DMS 273 (cell line): ENCODE measurements at regions not wholly inside any gene's neighbourhood (a gene's known extent, or its start where the extent isn't known, plus 50 kb on each side); places are given as distances from the start of the nearest gene placed in this dataset.
"Not testable (repeated sequence)": the region's sequence is repeated elsewhere in the genome, so short reads cannot be mapped to it uniquely, and the experiment has no call there.

ENCODE experiments used
- DNase-seq: peaks from one replicate; lab custom pipeline; 2025; ENCODE audit not compliant: unreplicated experiment; lab: John Stamatoyannopoulos, UW

DNA sequence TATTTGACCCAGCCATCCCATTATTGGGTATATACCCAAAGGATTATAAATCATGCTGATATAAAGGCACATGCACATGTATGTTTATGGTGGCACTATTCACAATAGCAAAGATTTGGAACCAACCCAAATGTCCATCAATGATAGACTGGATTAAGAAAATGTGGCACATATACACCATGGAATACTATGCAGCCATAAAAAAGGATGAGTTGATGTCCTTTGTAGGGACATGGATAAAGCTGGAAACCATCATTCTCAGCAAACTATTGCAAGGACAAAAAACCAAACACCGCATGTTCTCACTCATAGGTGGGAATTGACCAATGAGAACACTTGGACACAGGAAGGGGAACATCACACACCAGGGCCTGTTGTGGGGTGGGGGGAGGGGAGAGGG, 147.3 kb upstream of the STK26 start:
- DNase-seq, result not testable (repeated sequence)

DNA sequence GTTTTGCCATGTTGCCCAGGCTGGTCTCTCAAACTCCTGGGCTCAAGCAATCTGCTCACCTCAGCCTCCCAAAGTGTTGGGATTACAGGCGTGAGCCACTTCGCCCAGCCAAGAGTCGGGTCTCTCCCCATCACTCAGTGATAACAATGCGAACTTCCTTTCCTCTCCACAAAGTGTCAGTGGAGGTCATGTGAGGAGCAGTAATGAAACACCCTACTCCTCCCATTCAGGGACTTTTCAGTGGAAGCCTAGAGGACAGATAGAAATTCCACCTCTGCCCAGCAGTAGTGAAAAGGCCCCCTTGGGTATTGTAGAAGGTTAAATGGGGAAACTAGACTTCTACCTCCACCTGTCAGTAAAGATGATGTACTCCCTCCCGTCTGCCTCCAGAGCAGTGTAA, 141.9 kb upstream of the STK26 start:
- no peak for DNase-seq

DNA sequence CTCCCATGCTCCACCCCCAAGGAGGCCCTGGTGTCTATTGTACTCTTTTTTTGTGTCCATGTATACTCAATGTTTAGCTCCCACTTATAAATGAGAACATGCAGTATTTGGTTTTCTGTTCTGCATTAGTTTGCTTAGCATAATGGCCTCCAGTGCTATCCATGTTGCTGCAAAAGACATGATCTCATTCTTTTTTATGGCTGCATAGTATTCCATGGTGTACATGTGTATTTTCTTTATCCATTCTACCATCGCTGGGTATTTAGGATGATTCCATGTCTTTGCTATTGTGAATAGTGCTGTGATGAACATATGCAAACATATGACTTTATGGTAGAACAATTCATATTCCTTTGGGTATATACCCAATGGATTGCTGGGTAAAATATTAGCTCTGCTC, 138.1 kb upstream of the STK26 start:
- not testable (repeated sequence) for DNase-seq

DNA sequence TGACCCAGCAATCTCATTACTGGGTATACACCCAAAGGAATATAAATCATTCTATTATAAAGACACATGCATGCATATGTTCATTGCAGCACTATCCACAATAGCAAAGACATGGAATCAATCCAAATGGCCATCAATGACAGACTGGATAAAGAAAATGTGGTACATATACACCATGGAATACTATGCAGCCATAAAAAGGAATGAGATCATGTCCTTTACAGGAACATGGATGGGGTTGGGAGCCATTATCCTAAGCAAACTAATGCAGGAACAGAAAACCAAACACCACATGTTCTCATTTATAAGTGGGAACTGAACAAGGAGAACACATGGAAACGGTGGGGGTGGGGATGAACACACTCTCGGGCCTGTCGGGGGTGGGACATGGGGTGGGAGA, 129.2 kb upstream of the STK26 start:
- DNase-seq, result not testable (repeated sequence)

DNA sequence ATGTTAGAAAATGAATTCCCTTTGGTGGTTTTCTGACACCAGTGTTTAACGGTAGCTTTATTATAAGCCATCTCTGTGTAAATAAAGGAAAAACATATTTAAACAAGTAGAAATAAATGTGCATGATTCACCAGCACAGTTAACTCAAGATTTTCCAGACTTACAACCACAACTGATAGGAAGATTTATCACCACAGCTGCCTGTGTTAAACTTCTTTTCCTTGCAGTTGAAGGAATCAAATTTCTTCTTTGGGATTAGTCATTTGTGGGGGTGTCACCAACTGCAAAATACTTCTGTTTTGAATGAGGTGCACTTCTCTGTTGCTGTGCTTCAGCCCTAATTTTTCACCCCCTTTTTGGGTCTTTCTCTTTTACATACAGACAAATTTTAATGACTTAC, 128.1 kb upstream of the STK26 start:
- peak; percentile 32 for DNase-seq

DNA sequence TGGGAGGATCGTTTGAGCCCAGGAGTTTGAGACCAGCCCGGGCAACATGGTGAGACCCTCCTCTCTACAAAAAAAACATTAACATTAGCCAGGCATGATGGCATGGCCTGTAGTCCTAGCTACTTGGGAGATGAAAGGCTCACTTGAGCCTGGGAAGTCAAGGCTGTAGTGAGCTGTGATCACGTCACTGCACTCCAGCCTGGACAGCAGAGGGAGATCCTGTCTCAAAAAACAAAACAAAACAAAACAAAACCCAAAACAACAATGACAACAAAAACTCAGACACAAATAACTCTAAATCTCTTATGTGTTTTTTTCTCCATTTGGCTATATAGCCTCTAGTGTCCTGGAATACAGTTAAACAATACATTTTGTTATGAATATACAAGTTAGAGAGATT, 127.3 kb upstream of the STK26 start:
- DNase-seq, result no peak

DNA sequence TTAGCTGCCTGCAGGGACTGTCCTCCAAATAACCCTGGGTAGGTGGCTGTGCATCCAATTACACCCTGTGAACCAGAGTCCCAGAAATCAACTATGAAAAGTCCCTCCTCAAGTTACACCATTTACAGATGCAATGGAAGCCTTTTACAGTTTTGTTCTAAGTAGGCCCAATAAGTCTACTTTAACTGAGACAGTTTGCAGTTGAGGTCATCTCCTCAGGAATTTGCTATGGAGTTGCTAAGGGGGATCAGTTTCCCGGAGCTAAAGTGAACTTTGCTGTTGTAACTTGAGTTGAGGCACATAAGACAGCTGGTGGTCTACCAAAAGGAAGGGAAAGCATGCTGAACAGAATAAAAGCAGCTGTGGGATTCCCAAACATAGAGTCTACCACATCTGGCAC, 121.6 kb upstream of the STK26 start:
- DNase-seq, result peak; percentile 63

DNA sequence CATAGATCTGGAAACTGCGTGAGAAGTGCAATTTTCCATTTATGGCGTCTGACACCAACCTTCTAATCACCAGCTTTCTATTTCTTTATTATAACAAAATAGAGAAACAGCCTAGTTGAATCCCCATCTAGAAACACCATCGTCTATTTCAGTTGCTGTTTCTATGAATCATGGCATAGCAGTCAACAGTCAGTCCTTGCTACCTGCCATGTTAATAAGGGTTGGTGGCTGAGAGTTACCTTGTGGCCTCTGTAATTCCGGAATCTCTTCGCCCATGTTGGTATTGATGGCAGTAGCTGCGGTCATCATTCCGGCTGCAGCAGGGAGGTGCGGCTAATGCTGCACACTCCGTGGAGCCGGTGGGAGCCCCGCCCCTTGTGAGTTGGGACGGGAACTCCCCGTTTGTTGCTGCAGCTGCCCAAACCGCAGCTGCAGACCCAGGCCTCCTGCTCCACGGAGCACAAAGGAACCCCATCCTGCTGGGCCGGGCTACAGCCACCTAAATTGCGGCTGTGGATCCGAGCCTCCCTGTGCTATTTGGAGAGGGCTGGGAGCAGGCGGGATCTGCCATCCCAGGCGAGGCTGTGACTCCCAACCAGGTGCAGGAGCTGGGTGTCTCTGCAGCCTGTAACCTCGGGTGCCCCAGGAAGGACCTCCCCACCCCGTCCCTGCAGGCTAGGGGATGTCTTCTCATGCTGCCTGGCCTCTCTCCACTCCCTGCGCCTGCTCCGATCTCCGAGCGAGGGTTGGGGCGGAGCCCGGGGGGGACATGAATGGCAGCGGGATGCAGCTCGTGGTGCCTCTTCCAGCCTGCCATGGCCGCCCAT, 115.4 kb upstream of the STK26 start:
- DNase-seq, result no peak

DNA sequence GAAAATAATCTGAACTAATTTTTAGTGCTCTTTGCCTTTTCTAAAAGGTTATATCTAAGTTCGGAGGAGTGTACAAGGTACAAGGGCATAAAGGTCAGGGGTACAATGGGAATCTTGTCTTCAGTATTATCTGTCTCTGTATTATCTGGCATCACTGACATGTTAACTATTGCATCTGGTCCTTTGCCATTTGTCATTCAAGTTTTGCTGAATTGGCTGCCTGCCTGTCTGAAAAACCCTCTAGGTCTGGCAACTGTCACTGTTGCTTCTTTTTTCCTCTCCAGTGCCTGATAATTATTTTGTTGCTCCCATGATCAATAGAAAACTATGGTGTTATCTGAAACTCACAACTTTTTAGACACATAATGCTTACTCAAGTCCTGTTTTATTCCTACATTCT, 112.5 kb upstream of the STK26 start:
- DNase-seq, result peak; percentile 21

DNA sequence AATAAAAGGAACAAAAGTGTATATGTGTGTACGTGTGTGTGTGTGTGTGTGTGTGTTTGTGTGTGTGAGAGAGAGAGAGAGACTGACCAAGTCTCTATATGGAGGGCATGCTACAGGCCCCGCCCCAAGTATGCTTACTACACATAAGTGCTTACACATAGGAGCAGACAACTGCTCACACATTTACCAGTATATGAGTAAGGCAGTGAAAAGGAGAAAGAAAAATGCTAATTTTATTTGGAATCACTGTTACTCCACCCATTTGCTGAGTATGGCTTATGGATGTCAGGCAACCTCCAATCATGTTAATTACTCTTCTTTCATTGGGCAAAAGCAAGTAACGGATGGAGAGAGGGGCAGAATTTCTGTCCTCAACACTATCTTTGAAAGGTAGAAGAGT, 107.6 kb upstream of the STK26 start:
- DNase-seq, result no peak

DNA sequence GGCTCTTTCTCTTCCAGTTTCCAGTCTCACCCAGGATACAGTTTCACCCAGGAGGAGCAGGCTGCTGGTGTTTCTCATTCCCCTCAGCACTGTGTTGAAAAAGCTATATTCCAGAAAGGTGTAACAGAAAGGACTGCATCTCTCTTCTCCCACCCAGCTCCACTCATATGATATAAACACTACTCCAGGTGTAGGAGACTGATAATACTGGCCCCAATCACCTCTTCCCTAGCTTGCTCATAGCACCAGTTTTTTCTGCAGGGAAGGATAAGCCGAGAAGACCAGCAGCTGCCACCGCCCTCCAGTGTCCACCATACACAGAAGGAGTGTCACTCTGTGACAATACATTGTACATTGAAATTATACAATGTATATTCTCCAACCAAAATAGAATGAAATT, 105.5 kb upstream of the STK26 start:
- DNase-seq, result no peak

DNA sequence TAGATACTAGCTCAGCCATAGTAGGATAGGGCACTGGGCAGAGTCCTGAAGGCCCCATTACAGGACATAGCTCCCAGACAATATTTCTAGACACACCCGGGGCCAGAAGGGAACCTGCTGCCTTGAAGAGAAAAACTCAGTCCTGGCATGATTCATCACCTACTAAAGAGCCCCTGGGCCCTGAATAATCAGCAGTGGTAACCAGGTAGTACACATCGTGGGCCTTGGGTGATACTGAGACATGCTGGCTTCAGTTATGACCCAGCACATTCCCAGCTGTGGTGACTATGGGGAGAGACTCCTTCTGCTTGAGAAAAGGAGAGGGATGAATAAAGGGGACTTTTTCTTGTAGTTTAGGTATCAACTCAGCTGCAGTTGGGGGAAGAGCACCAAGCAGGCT, 104.3 kb upstream of the STK26 start:
- DNase-seq, result no peak

DNA sequence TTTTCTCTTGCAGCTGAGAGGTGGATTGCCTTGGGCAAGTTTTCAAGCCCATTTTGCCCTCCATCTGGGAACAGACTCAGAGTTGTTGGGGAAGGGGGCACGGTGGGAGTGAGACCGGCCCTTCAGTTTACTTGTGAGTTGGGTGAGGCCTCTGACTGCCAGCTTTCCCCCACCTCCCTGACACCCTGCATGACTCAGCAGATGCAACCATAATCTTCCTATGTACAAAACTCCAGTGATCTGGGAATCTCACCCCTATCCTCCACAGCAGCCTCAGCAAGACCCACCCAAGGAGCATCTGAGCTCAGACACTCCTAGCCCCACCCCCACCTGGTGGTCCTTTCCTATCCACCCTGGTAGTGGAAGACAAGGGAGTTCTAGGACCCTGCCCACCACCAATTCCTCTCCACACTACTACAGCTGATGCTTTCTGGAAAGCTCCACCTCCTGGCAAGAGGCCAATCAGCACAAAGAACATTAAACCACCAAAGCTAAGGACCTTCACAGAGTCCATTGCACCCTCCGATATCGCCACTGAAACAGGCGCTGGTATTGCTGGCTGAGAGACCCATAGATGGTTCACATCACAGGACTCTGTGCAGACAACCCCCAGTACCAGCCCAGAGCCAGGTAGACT, 99.4 kb upstream of the STK26 start:
- DNase-seq, result no peak

DNA sequence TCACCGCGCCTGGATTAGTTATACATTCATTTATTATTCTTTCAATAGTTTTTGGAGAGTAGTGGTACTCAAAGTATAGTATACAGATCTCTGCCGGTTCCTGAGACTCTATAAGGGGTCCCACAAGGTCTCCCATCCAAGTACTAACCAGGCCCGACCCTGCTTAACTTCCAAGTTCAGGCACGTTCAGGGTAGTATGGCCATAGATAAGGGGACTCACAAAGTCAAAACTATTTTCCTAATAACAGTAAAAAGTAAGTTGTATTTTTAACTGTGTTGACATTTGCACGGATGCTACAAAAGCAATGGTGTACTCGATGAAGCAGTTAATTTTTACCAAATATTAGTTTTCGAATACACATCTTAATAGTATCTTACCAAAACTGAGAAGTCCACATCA, 84.4 kb upstream of the STK26 start:
- DNase-seq, result no peak

DNA sequence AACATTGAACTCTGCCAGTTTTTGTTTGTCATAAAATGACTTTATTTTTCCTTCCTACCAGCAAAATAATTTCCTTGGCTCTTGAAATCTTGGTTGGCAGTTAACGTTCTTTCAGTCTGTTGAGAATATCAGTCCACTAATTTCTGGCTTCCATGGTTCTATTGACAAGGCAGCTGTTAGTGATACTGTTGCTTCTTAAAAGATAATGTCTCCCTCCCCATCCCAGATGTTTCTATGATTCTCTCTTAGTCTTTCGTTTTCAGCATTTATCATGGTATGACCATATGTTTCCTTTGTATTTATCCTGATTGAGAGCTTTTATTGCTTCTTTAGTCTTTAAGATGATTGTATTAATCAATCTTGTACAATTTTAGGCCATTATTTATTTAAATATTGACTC, 81.1 kb upstream of the STK26 start:
- no peak for DNase-seq

DNA sequence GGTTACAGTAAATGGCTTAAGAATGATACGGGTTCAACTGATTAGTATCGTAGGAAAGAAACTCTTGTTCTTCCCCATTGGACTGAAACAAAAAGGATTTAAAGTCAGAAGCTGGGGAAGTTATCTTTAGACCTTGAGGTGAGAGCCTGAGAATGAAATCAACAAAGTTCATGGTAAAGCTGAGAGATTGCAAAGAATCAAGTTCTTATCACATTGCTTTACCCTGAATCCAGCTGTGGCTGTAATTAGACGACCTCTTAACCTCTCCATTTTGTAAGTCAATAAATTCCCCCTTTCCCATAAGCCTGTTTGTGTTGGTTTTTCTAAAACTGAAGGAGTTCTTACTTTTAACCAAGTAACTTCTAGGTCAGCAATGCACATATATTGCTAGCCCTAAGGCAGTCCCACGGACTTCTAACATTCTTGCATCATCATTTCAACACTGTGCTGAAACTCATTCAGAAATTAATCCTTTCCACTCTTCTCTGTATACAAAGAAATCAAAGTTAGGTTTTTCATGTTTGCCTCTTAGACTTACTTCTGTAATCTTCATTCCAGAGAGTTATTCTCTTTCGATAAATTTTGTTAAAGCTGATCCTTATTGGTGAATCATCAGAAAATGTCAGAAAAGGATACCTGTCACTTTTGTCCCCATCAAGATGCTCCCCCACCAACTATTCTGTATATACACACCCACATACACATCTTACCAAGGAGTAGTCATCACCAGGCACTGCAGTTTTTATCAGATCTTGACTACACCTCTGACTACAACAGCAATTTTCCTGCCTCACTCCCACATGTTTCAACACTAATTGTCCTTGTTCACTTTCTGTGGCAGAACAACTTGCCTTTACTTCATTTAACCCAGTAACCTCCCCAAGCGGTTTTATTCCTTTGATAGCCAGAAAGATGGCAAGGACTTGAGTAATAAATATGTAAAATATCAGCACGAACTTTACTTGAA, 77.9 kb upstream of the STK26 start:
- no peak for DNase-seq

DNA sequence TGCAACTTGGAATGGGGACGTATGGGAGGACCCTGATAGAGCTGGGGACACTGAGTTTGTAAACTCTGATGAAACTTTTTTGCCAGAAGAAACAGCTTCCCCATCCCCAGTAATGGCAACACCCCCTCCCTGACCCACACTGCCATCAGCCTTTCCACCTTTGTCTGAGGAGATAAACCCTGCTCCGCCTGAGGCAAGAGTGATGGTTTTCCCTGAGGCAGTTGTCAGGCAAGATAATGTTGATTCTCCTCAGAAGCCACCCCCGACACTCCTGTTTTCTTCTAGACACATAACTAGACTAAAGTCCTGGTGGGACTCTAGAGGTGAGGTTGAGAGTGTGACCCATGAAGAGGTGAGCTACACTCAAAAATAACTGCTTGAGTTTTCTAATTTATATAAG, 71.9 kb upstream of the STK26 start:
- DNase-seq, result no peak

DNA sequence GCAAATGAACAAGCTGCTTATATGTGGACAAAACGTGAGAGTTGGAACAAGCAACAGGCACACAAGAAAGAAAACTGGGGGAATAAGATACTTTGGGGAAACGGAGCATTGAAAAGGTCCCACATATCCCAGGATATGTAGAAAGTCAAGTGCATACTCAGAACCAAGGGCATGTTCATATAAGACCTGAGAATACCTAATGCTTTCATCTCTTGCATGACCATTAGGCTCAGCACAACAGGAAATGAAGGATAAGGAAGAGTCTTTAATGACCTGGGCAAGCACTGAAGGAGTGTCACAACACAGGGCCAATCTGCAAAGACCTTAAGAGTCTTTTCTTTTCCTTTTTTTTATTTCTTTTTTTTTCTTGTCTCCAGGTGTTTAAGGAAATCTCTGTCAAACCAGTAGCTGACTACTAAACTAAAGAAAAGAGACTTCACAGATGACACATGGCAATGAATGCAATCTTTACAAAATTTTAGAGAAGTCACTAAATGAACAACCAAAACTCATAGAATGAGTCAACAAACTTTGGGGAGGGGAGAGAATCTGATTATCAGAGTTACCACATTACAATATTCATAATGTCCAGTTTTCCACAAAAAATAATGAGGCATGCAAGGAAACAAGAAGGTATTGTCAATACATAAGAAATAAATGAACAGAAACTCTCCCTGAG, 67.9 kb upstream of the STK26 start:
- DNase-seq, result no peak

DNA sequence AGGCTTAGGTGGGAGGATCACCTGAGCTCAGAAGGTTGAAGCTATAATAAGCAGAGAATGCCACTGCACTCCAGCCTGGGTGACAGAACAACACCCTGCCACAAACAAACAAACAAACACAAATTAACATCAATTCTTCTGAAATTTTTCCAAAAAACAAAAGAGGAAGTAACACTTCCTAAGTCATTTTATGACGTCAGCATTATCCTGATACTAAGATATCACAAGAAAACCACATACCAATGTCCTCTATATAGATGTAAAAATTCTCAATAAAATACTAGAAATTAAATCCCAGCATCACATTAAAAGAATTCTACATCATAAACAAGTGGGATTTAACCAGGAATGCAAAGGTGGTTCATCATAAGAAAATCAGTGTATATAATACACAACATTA, 64.4 kb upstream of the STK26 start:
- DNase-seq, result no peak

DNA sequence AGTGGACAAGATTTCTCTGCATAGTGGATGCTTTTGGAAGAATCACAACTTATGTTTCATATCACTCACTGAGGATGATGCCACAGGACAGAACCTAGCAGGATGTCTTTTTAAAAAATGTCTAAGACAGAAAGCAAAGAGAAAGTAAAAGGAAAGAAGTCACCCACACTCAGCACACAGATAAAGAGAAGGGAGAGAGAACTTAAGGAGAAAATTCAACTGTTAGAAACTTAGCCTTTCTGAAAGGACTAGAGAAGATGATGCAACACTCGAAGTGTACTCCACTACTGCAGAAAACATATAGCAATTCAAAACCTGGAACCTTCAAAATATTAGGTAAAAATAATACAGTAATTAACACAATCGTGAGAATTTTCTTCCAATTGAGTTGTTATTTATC, 52.8 kb upstream of the STK26 start:
- DNase-seq, result no peak
